ENCODE measurements at regions not wholly inside any gene's neighbourhood (a gene's known extent, or its start where the extent isn't known, plus 50 kb on each side); places are given as distances from the start of the nearest gene placed in this dataset.

DNA sequence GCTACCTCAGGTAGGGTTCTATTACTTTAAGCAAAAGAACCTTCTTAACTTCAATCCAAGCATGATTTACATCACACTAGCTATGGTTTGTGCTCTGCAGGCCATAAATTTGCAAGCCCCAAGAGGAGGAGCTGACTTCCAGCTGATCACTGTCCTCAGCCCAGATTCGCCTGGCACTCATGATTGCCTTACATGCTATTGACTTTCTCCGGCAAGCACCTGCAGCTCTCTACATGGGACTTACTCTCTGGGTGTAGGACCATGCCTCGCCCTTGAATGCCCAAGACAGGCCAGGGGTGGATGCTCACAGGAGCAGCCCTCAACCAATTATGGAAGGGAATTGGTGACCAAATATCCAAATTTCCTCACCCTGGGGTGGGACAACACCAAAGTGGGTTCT is 99.8 kb downstream of the ESM1 start:
- no peak for TF ChIP-seq POLR2A (IDR thresholded peaks at IDR 0.05)
- TF ChIP-seq, protein P1, sequence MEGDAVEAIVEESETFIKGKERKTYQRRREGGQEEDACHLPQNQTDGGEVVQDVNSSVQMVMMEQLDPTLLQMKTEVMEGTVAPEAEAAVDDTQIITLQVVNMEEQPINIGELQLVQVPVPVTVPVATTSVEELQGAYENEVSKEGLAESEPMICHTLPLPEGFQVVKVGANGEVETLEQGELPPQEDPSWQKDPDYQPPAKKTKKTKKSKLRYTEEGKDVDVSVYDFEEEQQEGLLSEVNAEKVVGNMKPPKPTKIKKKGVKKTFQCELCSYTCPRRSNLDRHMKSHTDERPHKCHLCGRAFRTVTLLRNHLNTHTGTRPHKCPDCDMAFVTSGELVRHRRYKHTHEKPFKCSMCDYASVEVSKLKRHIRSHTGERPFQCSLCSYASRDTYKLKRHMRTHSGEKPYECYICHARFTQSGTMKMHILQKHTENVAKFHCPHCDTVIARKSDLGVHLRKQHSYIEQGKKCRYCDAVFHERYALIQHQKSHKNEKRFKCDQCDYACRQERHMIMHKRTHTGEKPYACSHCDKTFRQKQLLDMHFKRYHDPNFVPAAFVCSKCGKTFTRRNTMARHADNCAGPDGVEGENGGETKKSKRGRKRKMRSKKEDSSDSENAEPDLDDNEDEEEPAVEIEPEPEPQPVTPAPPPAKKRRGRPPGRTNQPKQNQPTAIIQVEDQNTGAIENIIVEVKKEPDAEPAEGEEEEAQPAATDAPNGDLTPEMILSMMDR (IDR thresholded peaks at IDR 0.05) = no peak

All from lower leg skin (tissue), 3 donors.